ENCODE measurements at regions not wholly inside any gene's neighbourhood (a gene's known extent, or its start where the extent isn't known, plus 50 kb on each side); places are given as distances from the start of the nearest gene placed in this dataset.
"Not testable (repeated sequence)": the region's sequence is repeated elsewhere in the genome, so short reads cannot be mapped to it uniquely, and the experiment has no call there.

DNA sequence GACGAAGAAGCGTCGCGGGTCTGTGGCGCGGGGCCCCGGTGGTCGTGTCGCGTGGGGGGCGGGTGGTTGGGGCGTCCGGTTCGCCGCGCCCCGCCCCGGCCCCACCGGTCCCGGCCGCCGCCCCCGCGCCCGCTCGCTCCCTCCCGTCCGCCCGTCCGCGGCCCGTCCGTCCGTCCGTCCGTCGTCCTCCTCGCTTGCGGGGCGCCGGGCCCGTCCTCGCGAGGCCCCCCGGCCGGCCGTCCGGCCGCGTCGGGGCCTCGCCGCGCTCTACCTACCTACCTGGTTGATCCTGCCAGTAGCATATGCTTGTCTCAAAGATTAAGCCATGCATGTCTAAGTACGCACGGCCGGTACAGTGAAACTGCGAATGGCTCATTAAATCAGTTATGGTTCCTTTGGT is 1533.5 kb upstream of the TPTE start:
- DNase-seq = not testable (repeated sequence)

GRCh38 chr21:8988696-8989095 is 1532.7 kb upstream of the TPTE start:
- peak; percentile 62 for DNase-seq

- DNase-seq = peak; percentile 84
Measured at GRCh38 chr21:8989261-8989711, 1532.1 kb upstream of the TPTE start.

DNA sequence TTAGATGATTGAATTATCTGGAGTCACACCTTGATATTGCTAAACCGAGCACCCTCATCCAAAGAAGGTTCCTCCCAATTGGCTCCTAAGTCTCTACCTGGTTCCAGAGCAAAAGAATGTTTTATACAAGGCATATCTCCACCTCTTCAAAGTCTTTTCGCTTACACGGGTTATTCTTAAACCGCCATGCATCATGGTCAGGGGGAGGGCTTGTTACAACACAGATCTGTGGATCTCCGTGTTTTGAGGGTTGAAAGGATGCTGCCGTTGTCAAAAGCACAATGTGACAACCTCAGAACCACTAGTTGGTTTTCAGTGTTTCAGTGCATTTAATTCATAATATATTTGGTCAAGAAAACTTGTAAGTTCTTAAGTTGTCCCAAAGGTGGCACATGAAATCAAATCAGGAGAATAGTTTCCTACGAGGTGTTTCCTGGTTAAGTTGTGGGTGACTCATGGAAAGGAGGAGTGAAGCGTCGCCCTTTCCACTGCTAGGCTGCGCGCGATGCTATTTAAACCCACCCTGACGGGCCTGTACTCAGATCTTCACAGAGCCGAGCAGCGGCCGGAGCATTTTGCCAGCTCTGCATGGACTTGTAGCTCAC is 1531.6 kb upstream of the TPTE start:
- DNase-seq = peak; percentile 89

- DNase-seq = peak; percentile 81
Measured at GRCh38 chr21:8990326-8991087, 1530.9 kb upstream of the TPTE start.

- peak; percentile 86 for DNase-seq
Measured at GRCh38 chr21:8991088-8991907, 1530.1 kb upstream of the TPTE start.

GRCh38 chr21:8991968-8992621 is 1529.3 kb upstream of the TPTE start:
- peak; percentile 82 for DNase-seq

- peak; percentile 88 for DNase-seq
Measured at GRCh38 chr21:8992731-8993174, 1528.6 kb upstream of the TPTE start.

- peak; percentile 89 for DNase-seq
Measured at GRCh38 chr21:8993284-8993942, 1528.0 kb upstream of the TPTE start.

GRCh38 chr21:8993943-8994639 is 1527.3 kb upstream of the TPTE start:
- peak; percentile 90 for DNase-seq

DNA sequence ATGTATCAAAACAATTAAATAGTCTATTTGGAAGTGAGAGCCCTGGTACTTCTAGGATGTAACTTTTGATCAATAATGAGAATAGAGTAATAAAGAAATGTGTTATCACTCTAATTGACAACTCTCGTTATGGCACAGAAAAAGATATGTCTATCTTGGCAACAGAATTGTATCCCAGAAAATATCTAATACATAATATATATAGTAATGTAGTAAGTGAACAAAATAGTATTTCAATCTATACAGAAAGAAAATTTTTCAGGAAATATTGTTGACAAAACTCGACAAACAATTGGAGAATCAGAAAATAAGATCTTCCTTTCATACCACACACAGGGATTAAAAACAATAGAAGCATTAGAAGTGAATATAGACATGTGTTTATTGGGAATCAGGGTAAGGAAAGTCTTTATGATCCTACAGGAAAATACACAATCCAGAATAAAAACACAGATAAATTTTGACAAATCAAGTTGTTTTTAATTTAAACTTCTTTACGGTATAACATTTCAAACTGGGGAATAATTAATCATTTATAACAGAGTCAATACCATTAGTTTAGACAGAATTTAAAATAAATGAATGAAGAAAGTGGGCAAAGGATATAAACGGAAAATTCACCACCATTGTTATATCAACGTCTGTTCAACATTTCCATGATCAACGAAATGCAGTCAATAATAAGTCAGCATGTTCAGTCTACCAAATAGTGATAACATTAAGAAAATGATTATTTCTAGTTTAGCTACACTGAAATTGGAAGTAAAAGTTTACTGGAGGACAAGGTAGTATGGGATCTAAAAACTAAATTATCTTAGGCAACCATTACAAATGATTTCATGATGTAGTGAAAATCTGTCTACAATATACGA is 1526.5 kb upstream of the TPTE start:
- peak; percentile 92 for DNase-seq

DNA sequence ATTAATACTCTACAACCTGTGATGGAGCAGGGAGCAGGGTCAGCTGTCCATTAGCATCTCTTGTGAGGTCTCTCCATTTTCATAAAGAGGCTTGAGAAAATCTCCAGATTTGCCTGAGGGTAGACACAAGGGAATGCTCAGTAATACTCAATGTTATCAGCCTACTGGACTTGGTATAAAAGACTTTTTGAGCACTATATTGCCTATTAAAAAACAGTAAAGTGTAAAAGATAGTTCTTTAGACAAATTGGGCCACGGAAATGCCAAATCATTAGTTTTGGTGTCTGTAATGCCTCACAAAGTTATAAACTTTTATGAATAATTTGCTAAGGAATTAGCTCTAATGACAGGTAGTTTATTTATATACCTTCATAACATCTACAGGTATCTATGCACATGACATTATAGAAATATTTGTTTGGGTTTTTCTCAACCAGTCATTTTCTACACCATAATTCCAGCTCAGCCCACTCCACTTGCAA is 1524.9 kb upstream of the TPTE start:
- DNase-seq = peak; percentile 66

GRCh38 chr21:8997011-8997440 is 1524.4 kb upstream of the TPTE start:
- peak; percentile 51 for DNase-seq

- not testable (repeated sequence) for DNase-seq
Measured at GRCh38 chr21:8997443-8998390, 1523.7 kb upstream of the TPTE start.

DNA sequence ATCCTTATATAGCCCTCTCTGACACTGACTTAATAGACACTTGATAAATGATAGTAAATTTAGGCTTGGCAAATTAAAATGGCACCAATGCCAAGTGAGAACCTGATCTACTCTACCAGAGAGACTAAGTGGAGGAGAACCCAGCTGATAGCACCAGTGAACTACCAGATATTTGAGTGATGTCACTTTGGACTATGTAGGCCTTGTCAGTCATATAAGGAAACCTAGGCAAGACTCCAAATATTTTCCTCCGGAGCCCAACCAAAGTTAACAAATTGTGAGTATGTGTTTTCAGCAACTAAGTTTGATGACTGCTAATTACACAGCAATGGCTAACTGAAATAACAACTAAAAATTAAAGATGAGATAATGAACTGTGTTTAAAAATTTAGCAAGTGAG is 1522.9 kb upstream of the TPTE start:
- not testable (repeated sequence) for DNase-seq

- DNase-seq = no peak
Measured at GRCh38 chr21:8998946-8999681, 1522.3 kb upstream of the TPTE start.

DNA sequence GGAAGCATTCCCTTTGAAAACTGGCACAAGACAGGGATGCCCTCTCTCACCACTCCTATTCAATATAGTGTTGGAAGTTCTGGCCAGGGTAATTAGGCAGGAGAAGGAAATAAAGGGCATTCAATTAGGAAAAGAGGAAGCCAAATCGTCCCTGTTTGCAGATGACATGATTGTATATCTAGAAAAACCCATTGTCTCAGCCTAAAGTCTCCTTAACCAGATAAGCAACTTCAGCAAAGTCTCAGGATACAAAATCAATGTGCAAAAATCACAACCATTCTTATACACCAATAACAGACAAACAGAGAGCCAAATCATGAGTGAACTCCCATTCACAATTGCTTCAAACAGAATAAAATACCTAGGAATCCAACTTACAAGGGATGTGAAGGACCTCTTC is 1521.3 kb upstream of the TPTE start:
- not testable (repeated sequence) for DNase-seq

DNA sequence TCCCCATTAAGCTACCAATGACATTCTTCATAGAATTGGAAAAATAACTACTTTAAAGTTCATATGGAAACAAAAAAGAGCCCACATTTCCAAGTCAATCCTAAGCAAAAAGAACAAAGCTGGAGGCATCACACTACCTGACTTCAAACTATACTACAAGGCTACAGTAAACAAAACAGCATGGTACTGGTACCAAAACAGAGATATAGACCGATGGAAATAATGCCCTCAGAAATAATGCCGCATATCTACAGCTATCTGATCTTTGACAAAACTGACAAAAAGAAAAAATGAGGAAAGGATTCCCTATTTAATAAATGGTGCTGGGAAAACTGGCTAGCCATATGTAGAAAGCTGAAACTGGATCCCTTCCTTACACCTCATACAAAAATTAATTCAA is 1520.7 kb upstream of the TPTE start:
- not testable (repeated sequence) for DNase-seq
